ENCODE measurements at regions not wholly inside any gene's neighbourhood (a gene's known extent, or its start where the extent isn't known, plus 50 kb on each side); places are given as distances from the start of the nearest gene placed in this dataset.

DNA sequence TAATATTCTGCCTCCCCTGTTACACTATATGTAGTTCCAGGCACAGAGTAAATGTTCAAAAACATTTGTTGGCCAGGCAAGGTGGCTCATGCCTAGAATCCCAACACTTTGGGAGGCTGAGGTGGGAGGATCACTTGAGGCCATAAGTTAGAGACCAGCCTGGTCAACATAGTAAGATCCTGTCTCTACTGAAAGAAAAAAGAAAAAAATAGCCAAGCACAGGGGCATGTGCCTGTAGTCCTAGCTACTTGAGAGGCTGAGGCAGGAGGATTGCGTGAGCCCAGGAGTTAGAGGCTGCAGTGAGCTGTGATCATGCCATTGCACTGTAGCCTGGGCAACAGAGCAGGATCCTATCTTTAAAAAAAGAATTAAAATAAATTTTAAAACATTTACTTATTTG, 57.6 kb upstream of the SIM2 start:
- Mint-ChIP-seq H3K4me3 (no peak overlapping the region), H3K9me3 (peaks cover 0 to 5% of the 10 kb centered on the region in 2 donors), H3K4me1 (no peaks in the 10 kb centered on the region), H3K27ac (no peak overlapping the region), H3K36me3 (peaks cover 15% of the 10 kb centered on the region), H3K27me3 (ENCODE audit: low read depth in 2 of 2) (peaks cover 11 to 37% of the 10 kb centered on the region in 2 donors)
- Histone ChIP-seq H3K4me3 (ENCODE audit: low read length) (no peak overlapping the region), H3K27ac (ENCODE audit: low read length) (no peak overlapping the region), H3K4me1 (ENCODE audit: control insufficient read depth, insufficient read depth, low read length) (no peaks in the 10 kb centered on the region), H3K36me3 (ENCODE audit: control insufficient read depth, insufficient read depth, low read length) (no peaks in the 10 kb centered on the region), H3K9me3 (ENCODE audit: control insufficient read depth, insufficient read depth, low read length) (no peaks in the 10 kb centered on the region), H3K27me3 (ENCODE audit: control insufficient read depth, insufficient read depth, low read length) (peaks cover 2% of the 10 kb centered on the region)
- WGBS (ENCODE audit: insufficient coverage) = 90% methylated on average over 1 of the region's 1 CpG
- TF ChIP-seq, protein P1, sequence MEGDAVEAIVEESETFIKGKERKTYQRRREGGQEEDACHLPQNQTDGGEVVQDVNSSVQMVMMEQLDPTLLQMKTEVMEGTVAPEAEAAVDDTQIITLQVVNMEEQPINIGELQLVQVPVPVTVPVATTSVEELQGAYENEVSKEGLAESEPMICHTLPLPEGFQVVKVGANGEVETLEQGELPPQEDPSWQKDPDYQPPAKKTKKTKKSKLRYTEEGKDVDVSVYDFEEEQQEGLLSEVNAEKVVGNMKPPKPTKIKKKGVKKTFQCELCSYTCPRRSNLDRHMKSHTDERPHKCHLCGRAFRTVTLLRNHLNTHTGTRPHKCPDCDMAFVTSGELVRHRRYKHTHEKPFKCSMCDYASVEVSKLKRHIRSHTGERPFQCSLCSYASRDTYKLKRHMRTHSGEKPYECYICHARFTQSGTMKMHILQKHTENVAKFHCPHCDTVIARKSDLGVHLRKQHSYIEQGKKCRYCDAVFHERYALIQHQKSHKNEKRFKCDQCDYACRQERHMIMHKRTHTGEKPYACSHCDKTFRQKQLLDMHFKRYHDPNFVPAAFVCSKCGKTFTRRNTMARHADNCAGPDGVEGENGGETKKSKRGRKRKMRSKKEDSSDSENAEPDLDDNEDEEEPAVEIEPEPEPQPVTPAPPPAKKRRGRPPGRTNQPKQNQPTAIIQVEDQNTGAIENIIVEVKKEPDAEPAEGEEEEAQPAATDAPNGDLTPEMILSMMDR (IDR thresholded peaks at IDR 0.05) = no peak
- intact Hi-C loops (cut with micrococcal nuclease) = no loop called here
- DNase-seq (no peak), ATAC-seq (no peak)

DNA sequence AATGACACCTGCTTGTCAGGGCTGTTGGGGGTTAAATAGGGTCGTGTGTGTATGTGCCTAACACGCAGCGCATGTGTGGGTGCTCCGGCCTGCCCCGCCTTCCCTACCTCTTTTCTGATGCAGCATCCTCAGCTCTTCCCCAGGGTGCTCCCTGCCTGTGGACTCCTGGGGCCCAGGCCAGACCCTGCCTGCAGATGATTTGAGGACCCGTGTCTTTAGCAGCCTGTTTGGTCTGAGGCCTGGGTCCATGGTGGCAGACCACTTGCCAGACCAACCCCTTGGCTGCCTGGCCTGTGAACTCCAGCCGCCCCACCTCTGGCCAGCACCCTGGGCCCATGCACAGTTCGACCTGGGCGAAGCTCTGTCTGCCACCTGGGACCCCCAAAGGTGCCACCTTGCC, 57.0 kb upstream of the SIM2 start:
- Histone ChIP-seq H3K4me1 (ENCODE audit: control insufficient read depth, insufficient read depth, low read length) (no peaks in the 10 kb centered on the region), H3K36me3 (ENCODE audit: control insufficient read depth, insufficient read depth, low read length) (no peaks in the 10 kb centered on the region), H3K4me3 (ENCODE audit: low read length) (no peak overlapping the region), H3K27me3 (ENCODE audit: control insufficient read depth, insufficient read depth, low read length) (peaks cover 2% of the 10 kb centered on the region), H3K9me3 (ENCODE audit: control insufficient read depth, insufficient read depth, low read length) (no peaks in the 10 kb centered on the region), H3K27ac (ENCODE audit: low read length) (no peak overlapping the region)
- DNase-seq = no peak
- intact Hi-C loops (cut with micrococcal nuclease) = no loop called here
- H3K27me3 Mint-ChIP-seq (ENCODE audit: low read depth in 2 of 2) = peaks cover 11 to 32% of the 10 kb centered on the region in 2 donors
- H3K36me3 Mint-ChIP-seq = peaks cover 10% of the 10 kb centered on the region
- H3K27ac Mint-ChIP-seq = no peak overlapping the region
- 78% methylated on average over 9 of the region's 9 CpGs for whole genome bisulfite sequencing (ENCODE audit: insufficient coverage)
- TF ChIP-seq, protein P1 (IDR thresholded peaks at IDR 0.05) = no peak
- H3K4me3 Mint-ChIP-seq = no peak overlapping the region
- peaks cover 0 to 2% of the 10 kb centered on the region in 2 donors for H3K9me3 Mint-ChIP-seq
- no peak for ATAC-seq
- no peaks in the 10 kb centered on the region for H3K4me1 Mint-ChIP-seq

DNA sequence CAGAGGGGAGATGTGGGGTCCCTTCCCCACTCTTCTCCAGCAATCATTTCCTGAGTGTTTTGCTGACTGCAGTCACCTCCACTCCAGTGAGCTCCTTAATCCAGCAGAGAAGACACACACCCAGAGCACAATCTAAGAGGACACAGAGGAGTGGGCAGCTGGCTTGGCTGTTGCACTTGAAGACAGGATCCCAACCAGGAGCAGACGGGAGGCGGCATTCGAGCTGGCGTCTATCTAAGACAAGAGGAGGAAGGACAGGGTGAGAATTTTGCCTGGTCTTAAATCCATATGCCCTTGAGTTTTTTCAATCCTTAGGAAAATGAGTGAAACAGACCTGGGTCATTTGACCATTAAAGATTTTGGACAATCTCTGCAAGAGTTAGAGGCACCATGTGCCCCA, 56.1 kb upstream of the SIM2 start:
- no peak overlapping the region for H3K27ac Mint-ChIP-seq
- no peak for ATAC-seq
- H3K36me3 Mint-ChIP-seq = peaks cover under 1% of the 10 kb centered on the region
- no peaks in the 10 kb centered on the region for H3K9me3 ChIP-seq (ENCODE audit: control insufficient read depth, insufficient read depth, low read length)
- no peaks in the 10 kb centered on the region for H3K4me1 Mint-ChIP-seq
- H3K9me3 Mint-ChIP-seq = no peaks in the 10 kb centered on the region
- TF ChIP-seq, protein P1 (IDR thresholded peaks at IDR 0.05) = no peak
- no peak overlapping the region for H3K4me3 Mint-ChIP-seq
- H3K27me3 ChIP-seq (ENCODE audit: control insufficient read depth, insufficient read depth, low read length) = peaks cover 2% of the 10 kb centered on the region
- H3K4me1 ChIP-seq (ENCODE audit: control insufficient read depth, insufficient read depth, low read length) = no peaks in the 10 kb centered on the region
- WGBS (ENCODE audit: insufficient coverage) = 96% methylated on average over 4 of the region's 4 CpGs
- H3K27me3 Mint-ChIP-seq (ENCODE audit: low read depth in 2 of 2) = peaks cover 9 to 23% of the 10 kb centered on the region in 2 donors
- DNase-seq = no peak
- H3K36me3 ChIP-seq (ENCODE audit: control insufficient read depth, insufficient read depth, low read length) = no peaks in the 10 kb centered on the region
- intact Hi-C loops (cut with micrococcal nuclease) = no loop called here
- no peak overlapping the region for H3K4me3 ChIP-seq (ENCODE audit: low read length)
- no peak overlapping the region for H3K27ac ChIP-seq (ENCODE audit: low read length)
